ENCODE measurements at regions not wholly inside any gene's neighbourhood (a gene's known extent, or its start where the extent isn't known, plus 50 kb on each side); places are given as distances from the start of the nearest gene placed in this dataset.

- TF ChIP-seq NFATC4 (CRISPR knock-in tag; IDR thresholded peaks at IDR 0.05) (no peak), ESRRA (CRISPR knock-in tag; IDR thresholded peaks at IDR 0.05; ENCODE audit: borderline replicate concordance) (no peak), HMGXB4 (CRISPR knock-in tag; IDR thresholded peaks at IDR 0.05) (no peak), FOXJ3 (CRISPR knock-in tag; IDR thresholded peaks at IDR 0.05; ENCODE audit: borderline replicate concordance) (no peak), OVOL2 (CRISPR knock-in tag; IDR thresholded peaks at IDR 0.05; ENCODE audit: borderline replicate concordance) (no peak), IRF1 (CRISPR knock-in tag; IDR thresholded peaks at IDR 0.05) (no peak), KAT7 (CRISPR knock-in tag; IDR thresholded peaks at IDR 0.05; ENCODE audit: borderline replicate concordance) (no peak), PRDM15 (CRISPR knock-in tag; IDR thresholded peaks at IDR 0.05) (no peak), ZNF317 (CRISPR knock-in tag; IDR thresholded peaks at IDR 0.05; ENCODE audit: borderline replicate concordance, low read depth) (no peak), ERG (CRISPR knock-in tag; IDR thresholded peaks at IDR 0.05) (no peak), ZNF425 (CRISPR knock-in tag; conservative IDR thresholded peaks at IDR 0.05) (no peak), ZNF423 (CRISPR knock-in tag; IDR thresholded peaks at IDR 0.05) (no peak)
- no peaks in the 10 kb centered on the region for H3K36me3 Mint-ChIP-seq
- no peak overlapping the region for H3K27ac Mint-ChIP-seq
- ATAC-seq: no peak
- DNase-seq (ENCODE audit: low spot score): no peak
- H3K27me3 Mint-ChIP-seq (ENCODE audit: low read depth): no peaks in the 10 kb centered on the region
- POLR2A ChIA-PET: no interaction called here
- H3K4me1 Mint-ChIP-seq: no peaks in the 10 kb centered on the region
- H3K9me3 Mint-ChIP-seq: no peaks in the 10 kb centered on the region
- no peak overlapping the region for H3K4me3 Mint-ChIP-seq
- CTCF ChIA-PET: no interaction called here
Observed at GRCh38 chr5:143653766-143654282, 158.1 kb upstream of the HMHB1 start.

GRCh38 chr5:143653256-143653655 is 158.7 kb upstream of the HMHB1 start:
- ATAC-seq: no peak
- no peaks in the 10 kb centered on the region for H3K9me3 Mint-ChIP-seq
- CTCF ChIA-PET: no interaction called here
- no peaks in the 10 kb centered on the region for H3K36me3 Mint-ChIP-seq
- H3K4me3 Mint-ChIP-seq: no peak overlapping the region
- H3K4me1 Mint-ChIP-seq: no peaks in the 10 kb centered on the region
- no peaks in the 10 kb centered on the region for H3K27me3 Mint-ChIP-seq (ENCODE audit: low read depth)
- no peak for DNase-seq (ENCODE audit: low spot score)
- H3K27ac Mint-ChIP-seq: no peak overlapping the region
- POLR2A ChIA-PET: no interaction called here
- TF ChIP-seq NFYB (CRISPR knock-in tag; conservative IDR thresholded peaks at IDR 0.05; ENCODE audit: low read depth) (no peak), E2F1 (CRISPR knock-in tag; IDR thresholded peaks at IDR 0.05) (no peak), ZNF416 (CRISPR knock-in tag; IDR thresholded peaks at IDR 0.05) (no peak), ATF2 (CRISPR knock-in tag; IDR thresholded peaks at IDR 0.05; ENCODE audit: borderline replicate concordance, low read depth) (no peak), GABPB1 (CRISPR knock-in tag; IDR thresholded peaks at IDR 0.05) (no peak), ZNF532 (CRISPR knock-in tag; IDR thresholded peaks at IDR 0.05; ENCODE audit: borderline replicate concordance) (no peak)
